K562 (cell line): ENCODE measurements at regions not wholly inside any gene's neighbourhood (a gene's known extent, or its start where the extent isn't known, plus 50 kb on each side); places are given as distances from the start of the nearest gene placed in this dataset.

Source experiments
- BRF2 ChIP-seq: IDR thresholded peaks from 3 replicates; pipeline ENCODE4 v1.6.1; 2011; ENCODE audit warnings: borderline replicate concordance, mild to moderate bottlenecking; ENCODE audit not compliant: insufficient read length, insufficient read depth
- CEBPG ChIP-seq, 3 experiments: fragments of 200-800 bp in 1 of 3; sonication (Bioruptor generic) in 1 of 3; sonication (generic) in 1 of 3; formaldehyde crosslinking in 1 of 3; IDR thresholded peaks in 2 of 3; conservative IDR thresholded peaks in 1 of 3; 2 replicates each; pipeline versions ENCODE4 v1.6.1 to v1.8.0; 2016 to 2022; ENCODE audit warnings: missing compliant biosample characterization in 2 of 3, missing genetic modification characterization in 2 of 3, mild to moderate bottlenecking in 1 of 3, missing genetic modification reagents in 1 of 3
- GATA2 ChIP-seq: sonication (generic); formaldehyde crosslinking; IDR thresholded peaks from 2 replicates; pipeline ENCODE4 v1.4.0; 2020; ENCODE audit warnings: mild to moderate bottlenecking, missing genetic modification reagents
- KDM2B ChIP-seq: fragments of 250-450 bp; sonication (Bioruptor Pico); IDR thresholded peaks from 2 replicates; pipeline ENCODE4 v1.8.0; 2021; ENCODE audit warnings: mild to moderate bottlenecking, moderate library complexity
- PHF20 ChIP-seq: fragments of 450-650 bp; IDR thresholded peaks from 2 replicates; pipeline ENCODE4 v1.6.1; 2018; ENCODE audit not compliant: partially characterized antibody
- RAD51 ChIP-seq: fragments of 450-650 bp; IDR thresholded peaks from 2 replicates; pipeline ENCODE4 v1.7.1; 2016; ENCODE audit warnings: low read depth, mild to moderate bottlenecking, borderline replicate concordance
- SIRT6 ChIP-seq: IDR thresholded peaks from one replicate; pipeline ENCODE4 v1.6.1; 2012; ENCODE audit warnings: low read depth, mild to moderate bottlenecking, control low read depth, inconsistent platforms, low read length, moderate library complexity
- SUPT5H ChIP-seq: fragments of 450-650 bp; IDR thresholded peaks from 2 replicates; pipeline ENCODE4 v1.6.1; 2016
- ZNF217 ChIP-seq: sonication (generic); formaldehyde crosslinking; IDR thresholded peaks from 2 replicates; pipeline ENCODE4 v1.8.0; 2022; ENCODE audit warnings: mild to moderate bottlenecking, missing genetic modification reagents
- ZNF77 ChIP-seq: fragments of 250-450 bp; sonication (Bioruptor Pico); IDR thresholded peaks from 2 replicates; pipeline ENCODE4 v1.5.0; 2020
- TF ChIP-seq, protein P1 (sequence below): sonication (generic); formaldehyde crosslinking; IDR thresholded peaks from 2 replicates; pipeline ENCODE4 v1.8.0; 2022; ENCODE audit warnings: mild to moderate bottlenecking, low read depth, missing genetic modification reagents
- TF ChIP-seq, protein P2 (sequence below): sonication (generic); formaldehyde crosslinking; IDR thresholded peaks from 2 replicates; pipeline ENCODE4 v1.8.1; 2022; ENCODE audit warnings: missing genetic modification reagents
- TF ChIP-seq, protein P3 (sequence below): fragments of 450-650 bp; IDR thresholded peaks from 2 replicates; pipeline ENCODE4 v1.7.0; 2016; ENCODE audit warnings: borderline replicate concordance

DNA sequence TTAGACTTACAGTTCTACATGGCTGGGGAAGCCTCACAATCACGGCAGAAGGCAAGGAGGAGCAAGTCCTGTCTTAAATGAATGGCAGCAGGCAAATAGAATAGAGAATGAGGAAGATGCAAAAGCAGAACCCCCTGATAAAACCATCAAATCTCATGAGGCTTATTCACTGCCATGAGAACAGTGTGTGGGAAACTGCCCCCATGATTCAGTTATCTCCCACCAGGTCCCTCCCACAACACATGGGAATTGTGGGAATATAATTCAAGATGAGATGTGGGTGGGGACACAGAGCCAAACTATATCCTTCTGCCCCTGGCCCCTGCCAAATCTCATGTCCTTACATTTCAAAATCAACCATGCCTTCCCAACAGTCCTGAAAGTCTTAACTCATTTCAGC, 367.1 kb downstream of the MED10 start (continued):
- TF ChIP-seq, protein P1, sequence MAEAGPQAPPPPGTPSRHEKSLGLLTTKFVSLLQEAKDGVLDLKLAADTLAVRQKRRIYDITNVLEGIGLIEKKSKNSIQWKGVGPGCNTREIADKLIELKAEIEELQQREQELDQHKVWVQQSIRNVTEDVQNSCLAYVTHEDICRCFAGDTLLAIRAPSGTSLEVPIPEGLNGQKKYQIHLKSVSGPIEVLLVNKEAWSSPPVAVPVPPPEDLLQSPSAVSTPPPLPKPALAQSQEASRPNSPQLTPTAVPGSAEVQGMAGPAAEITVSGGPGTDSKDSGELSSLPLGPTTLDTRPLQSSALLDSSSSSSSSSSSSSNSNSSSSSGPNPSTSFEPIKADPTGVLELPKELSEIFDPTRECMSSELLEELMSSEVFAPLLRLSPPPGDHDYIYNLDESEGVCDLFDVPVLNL (CRISPR knock-in tag), result no peak
- TF ChIP-seq ZNF77 (CRISPR knock-in tag) (no peak), ZNF217 (CRISPR knock-in tag) (no peak), SUPT5H (no peak), PHF20 (no peak), BRF2 (no peak), CEBPG (CRISPR knock-in tag; IDR thresholded peaks at IDR 0.05) (no peak), CEBPG (tag; conservative IDR thresholded peaks at IDR 0.05 in 1 of 2, IDR thresholded peaks at IDR 0.05 in 1 of 2) (no peak), SIRT6 (no peak), RAD51 (no peak), KDM2B (CRISPR knock-in tag) (no peak), GATA2 (CRISPR knock-in tag) (no peak)
- TF ChIP-seq, protein P2, sequence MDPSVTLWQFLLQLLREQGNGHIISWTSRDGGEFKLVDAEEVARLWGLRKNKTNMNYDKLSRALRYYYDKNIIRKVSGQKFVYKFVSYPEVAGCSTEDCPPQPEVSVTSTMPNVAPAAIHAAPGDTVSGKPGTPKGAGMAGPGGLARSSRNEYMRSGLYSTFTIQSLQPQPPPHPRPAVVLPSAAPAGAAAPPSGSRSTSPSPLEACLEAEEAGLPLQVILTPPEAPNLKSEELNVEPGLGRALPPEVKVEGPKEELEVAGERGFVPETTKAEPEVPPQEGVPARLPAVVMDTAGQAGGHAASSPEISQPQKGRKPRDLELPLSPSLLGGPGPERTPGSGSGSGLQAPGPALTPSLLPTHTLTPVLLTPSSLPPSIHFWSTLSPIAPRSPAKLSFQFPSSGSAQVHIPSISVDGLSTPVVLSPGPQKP (CRISPR knock-in tag), result no peak
- TF ChIP-seq, protein P3, sequence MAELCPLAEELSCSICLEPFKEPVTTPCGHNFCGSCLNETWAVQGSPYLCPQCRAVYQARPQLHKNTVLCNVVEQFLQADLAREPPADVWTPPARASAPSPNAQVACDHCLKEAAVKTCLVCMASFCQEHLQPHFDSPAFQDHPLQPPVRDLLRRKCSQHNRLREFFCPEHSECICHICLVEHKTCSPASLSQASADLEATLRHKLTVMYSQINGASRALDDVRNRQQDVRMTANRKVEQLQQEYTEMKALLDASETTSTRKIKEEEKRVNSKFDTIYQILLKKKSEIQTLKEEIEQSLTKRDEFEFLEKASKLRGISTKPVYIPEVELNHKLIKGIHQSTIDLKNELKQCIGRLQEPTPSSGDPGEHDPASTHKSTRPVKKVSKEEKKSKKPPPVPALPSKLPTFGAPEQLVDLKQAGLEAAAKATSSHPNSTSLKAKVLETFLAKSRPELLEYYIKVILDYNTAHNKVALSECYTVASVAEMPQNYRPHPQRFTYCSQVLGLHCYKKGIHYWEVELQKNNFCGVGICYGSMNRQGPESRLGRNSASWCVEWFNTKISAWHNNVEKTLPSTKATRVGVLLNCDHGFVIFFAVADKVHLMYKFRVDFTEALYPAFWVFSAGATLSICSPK, result no peak
